GM23248 (cell line): ENCODE measurements at regions not wholly inside any gene's neighbourhood (a gene's known extent, or its start where the extent isn't known, plus 50 kb on each side); places are given as distances from the start of the nearest gene placed in this dataset.

Experiments
- EZH2 ChIP-seq: fragments of 200-600 bp; sonication (generic); IDR thresholded peaks from 2 replicates; pipeline ENCODE4 v1.6.1; 2018; ENCODE audit warnings: antibody characterized with exemption, mild to moderate bottlenecking; ENCODE audit not compliant: insufficient read depth, poor library complexity, severe bottlenecking
- EZH2phosphoT487 ChIP-seq: fragments of 200-600 bp; sonication (generic); IDR thresholded peaks from 2 replicates; pipeline ENCODE4 v1.6.1; 2018; ENCODE audit warnings: antibody characterized with exemption, moderate library complexity, mild to moderate bottlenecking, low read depth; ENCODE audit not compliant: insufficient read depth

GRCh38 chr15:68515371-68516095 is 63.3 kb upstream of the CORO2B start:
- no peak for TF ChIP-seq EZH2phosphoT487
- no peak for TF ChIP-seq EZH2
